Suprapubic skin (tissue), 4 donors: ENCODE measurements at regions not wholly inside any gene's neighbourhood (a gene's known extent, or its start where the extent isn't known, plus 50 kb on each side); places are given as distances from the start of the nearest gene placed in this dataset.

Source experiments
- POLR2A ChIP-seq, 2 donors: fragments of 450-650 bp; IDR thresholded peaks; one replicate each; pipeline ENCODE4 v1.6.1; 2017; ENCODE audit warnings: antibody characterized with exemption in 2 of 2, mild to moderate bottlenecking in 2 of 2, moderate library complexity in 2 of 2
- POLR2AphosphoS5 ChIP-seq, 3 donors: sonication (generic); formaldehyde crosslinking; IDR thresholded peaks; one replicate each; pipeline ENCODE4 v1.6.1; 2017; ENCODE audit warnings: antibody characterized with exemption in 3 of 3
- TF ChIP-seq, protein P1 (sequence below), 2 donors: fragments of 200-600 bp in 1 of 2; fragments of 450-650 bp in 1 of 2; sonication (generic) in 1 of 2; IDR thresholded peaks; one replicate each; pipeline ENCODE4 v1.5.1; 2016 to 2019; ENCODE audit warnings: antibody characterized with exemption in 2 of 2, mild to moderate bottlenecking in 1 of 2, moderate library complexity in 1 of 2

DNA sequence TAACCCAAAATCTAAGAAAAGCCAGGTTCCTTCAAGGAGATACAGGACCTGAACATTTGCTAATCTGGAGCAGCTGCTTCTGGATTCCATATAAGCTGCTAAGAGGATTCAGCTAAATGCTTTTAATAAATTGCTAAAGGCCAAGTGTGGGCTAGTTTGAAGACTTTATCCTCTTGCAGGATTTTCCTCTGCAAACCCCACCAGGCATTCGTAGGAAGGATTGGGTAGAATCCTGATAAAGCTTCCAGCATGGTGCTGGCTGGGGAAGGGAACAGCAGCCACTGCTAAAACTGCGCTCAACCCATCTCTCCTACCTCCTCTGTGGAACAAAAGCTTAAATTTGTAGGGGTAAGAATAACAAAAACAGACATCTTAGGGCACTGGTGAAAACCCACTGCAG is 61.3 kb upstream of the TAB3 start:
- TF ChIP-seq, protein P1, sequence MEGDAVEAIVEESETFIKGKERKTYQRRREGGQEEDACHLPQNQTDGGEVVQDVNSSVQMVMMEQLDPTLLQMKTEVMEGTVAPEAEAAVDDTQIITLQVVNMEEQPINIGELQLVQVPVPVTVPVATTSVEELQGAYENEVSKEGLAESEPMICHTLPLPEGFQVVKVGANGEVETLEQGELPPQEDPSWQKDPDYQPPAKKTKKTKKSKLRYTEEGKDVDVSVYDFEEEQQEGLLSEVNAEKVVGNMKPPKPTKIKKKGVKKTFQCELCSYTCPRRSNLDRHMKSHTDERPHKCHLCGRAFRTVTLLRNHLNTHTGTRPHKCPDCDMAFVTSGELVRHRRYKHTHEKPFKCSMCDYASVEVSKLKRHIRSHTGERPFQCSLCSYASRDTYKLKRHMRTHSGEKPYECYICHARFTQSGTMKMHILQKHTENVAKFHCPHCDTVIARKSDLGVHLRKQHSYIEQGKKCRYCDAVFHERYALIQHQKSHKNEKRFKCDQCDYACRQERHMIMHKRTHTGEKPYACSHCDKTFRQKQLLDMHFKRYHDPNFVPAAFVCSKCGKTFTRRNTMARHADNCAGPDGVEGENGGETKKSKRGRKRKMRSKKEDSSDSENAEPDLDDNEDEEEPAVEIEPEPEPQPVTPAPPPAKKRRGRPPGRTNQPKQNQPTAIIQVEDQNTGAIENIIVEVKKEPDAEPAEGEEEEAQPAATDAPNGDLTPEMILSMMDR (IDR thresholded peaks at IDR 0.05): no peak
- TF ChIP-seq POLR2A (IDR thresholded peaks at IDR 0.05): no peak
- no peak for TF ChIP-seq POLR2AphosphoS5 (IDR thresholded peaks at IDR 0.05)
